ENCODE measurements at regions not wholly inside any gene's neighbourhood (a gene's known extent, or its start where the extent isn't known, plus 50 kb on each side); places are given as distances from the start of the nearest gene placed in this dataset.

- no peak for DNase-seq
- peaks cover 0 to 5% (median 0%) of the 10 kb centered on the region in 3 donors for H3K9me3 ChIP-seq (ENCODE audit: control insufficient read depth in 2 of 3, insufficient read depth in 1 of 3, low read length in 3 of 3)
- FAIRE-seq = no peak
- no peak overlapping the region for H3K4me3 ChIP-seq (ENCODE audit: low read length in 3 of 3)
- TF ChIP-seq CTCF (IDR thresholded peaks at IDR 0.05; ENCODE audit: borderline replicate concordance, extremely low read depth, insufficient read depth) = no peak
- no peaks in the 10 kb centered on the region for H3K4me1 ChIP-seq (ENCODE audit: control insufficient read depth in 2 of 3, insufficient read depth in 2 of 3, low read depth in 1 of 3, low read length in 3 of 3)
- H3K9ac ChIP-seq (ENCODE audit: low read length in 3 of 3) = no peak overlapping the region
- no peaks in the 10 kb centered on the region for H3K27me3 ChIP-seq (ENCODE audit: control insufficient read depth, insufficient read depth, low read length)
- H3K27ac ChIP-seq (ENCODE audit: low read depth in 2 of 2, low read length in 2 of 2) = no peak overlapping the region
- no peaks in the 10 kb centered on the region for H3K36me3 ChIP-seq (ENCODE audit: control insufficient read depth in 2 of 3, insufficient read depth in 3 of 3, low read length in 3 of 3)
- intact Hi-C loops (cut with DNase I) = no loop called here
Observed at GRCh38 chr21:15160136-15160535, 95.3 kb upstream of the NRIP1 start.

DNA sequence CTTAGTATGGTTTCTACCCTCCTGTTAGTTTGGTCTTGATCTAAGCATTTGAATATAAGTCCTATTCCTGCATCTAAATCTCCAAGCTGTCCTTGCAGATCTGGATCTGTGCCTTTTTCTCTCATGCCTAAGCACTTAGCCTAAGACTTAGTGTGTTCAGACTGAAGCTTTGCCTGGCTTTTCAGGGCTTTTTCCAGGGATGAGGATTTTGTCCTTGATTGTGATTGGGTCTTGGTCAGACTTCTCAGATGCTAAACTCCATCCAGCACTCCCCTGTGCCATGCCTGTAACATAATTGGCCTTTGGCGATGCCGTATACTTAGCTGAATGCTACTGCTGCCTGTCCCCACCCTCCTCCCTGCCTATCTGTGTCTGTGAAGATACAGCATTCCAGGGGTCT, 98.1 kb upstream of the NRIP1 start:
- H3K4me3 ChIP-seq (ENCODE audit: low read length in 3 of 3) = no peak overlapping the region
- H3K4me1 ChIP-seq (ENCODE audit: control insufficient read depth in 2 of 3, insufficient read depth in 2 of 3, low read depth in 1 of 3, low read length in 3 of 3) = no peaks in the 10 kb centered on the region
- intact Hi-C loops (cut with DNase I) = no loop called here
- H3K27ac ChIP-seq (ENCODE audit: low read depth in 2 of 2, low read length in 2 of 2) = no peak overlapping the region
- H3K27me3 ChIP-seq (ENCODE audit: control insufficient read depth, insufficient read depth, low read length) = no peaks in the 10 kb centered on the region
- FAIRE-seq (no peak), DNase-seq (no peak)
- no peak overlapping the region for H3K9ac ChIP-seq (ENCODE audit: low read length in 3 of 3)
- no peaks in the 10 kb centered on the region for H3K9me3 ChIP-seq (ENCODE audit: control insufficient read depth in 2 of 3, insufficient read depth in 1 of 3, low read length in 3 of 3)
- H3K36me3 ChIP-seq (ENCODE audit: control insufficient read depth in 2 of 3, insufficient read depth in 3 of 3, low read length in 3 of 3) = no peaks in the 10 kb centered on the region
- no peak for TF ChIP-seq CTCF (IDR thresholded peaks at IDR 0.05; ENCODE audit: borderline replicate concordance, extremely low read depth, insufficient read depth)

DNA sequence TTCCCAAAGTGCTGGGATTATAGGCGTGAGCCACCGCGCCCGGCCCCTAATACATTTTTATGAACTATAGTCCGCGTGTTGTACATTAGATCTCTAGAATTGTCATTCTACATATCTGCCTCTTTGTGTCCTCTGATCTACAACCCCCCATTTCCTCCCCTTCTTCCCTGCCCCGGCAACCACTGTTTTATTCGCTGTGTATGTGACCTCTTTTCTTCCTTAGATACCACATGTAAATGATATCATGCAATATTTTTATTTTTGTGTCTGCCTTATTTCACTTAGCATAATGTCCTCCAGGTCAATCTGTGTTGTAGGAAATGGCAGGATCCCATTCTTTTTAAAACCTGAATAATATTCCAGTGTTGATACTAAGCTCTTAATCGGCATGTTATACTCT, 99.5 kb upstream of the NRIP1 start:
- no peak overlapping the region for H3K27ac ChIP-seq (ENCODE audit: low read depth in 2 of 2, low read length in 2 of 2)
- DNase-seq (no peak), FAIRE-seq (no peak)
- H3K9me3 ChIP-seq (ENCODE audit: control insufficient read depth in 2 of 3, insufficient read depth in 1 of 3, low read length in 3 of 3) = no peaks in the 10 kb centered on the region
- no peaks in the 10 kb centered on the region for H3K36me3 ChIP-seq (ENCODE audit: control insufficient read depth in 2 of 3, insufficient read depth in 3 of 3, low read length in 3 of 3)
- no peak overlapping the region for H3K4me3 ChIP-seq (ENCODE audit: low read length in 3 of 3)
- no peak overlapping the region for H3K9ac ChIP-seq (ENCODE audit: low read length in 3 of 3)
- H3K27me3 ChIP-seq (ENCODE audit: control insufficient read depth, insufficient read depth, low read length) = no peaks in the 10 kb centered on the region
- TF ChIP-seq CTCF (IDR thresholded peaks at IDR 0.05; ENCODE audit: borderline replicate concordance, extremely low read depth, insufficient read depth) = no peak
- intact Hi-C loops (cut with DNase I) = no loop called here
- H3K4me1 ChIP-seq (ENCODE audit: control insufficient read depth in 2 of 3, insufficient read depth in 2 of 3, low read depth in 1 of 3, low read length in 3 of 3) = no peaks in the 10 kb centered on the region

GRCh38 chr21:15164678-15165303, 100.0 kb upstream of the NRIP1 start:
- Histone ChIP-seq H3K27me3 (ENCODE audit: control insufficient read depth, insufficient read depth, low read length) (no peaks in the 10 kb centered on the region), H3K27ac (ENCODE audit: low read depth in 2 of 2, low read length in 2 of 2) (no peak overlapping the region), H3K36me3 (ENCODE audit: control insufficient read depth in 2 of 3, insufficient read depth in 3 of 3, low read length in 3 of 3) (no peaks in the 10 kb centered on the region), H3K4me3 (ENCODE audit: low read length in 3 of 3) (no peak overlapping the region), H3K4me1 (ENCODE audit: control insufficient read depth in 2 of 3, insufficient read depth in 2 of 3, low read depth in 1 of 3, low read length in 3 of 3) (no peaks in the 10 kb centered on the region), H3K9me3 (ENCODE audit: control insufficient read depth in 2 of 3, insufficient read depth in 1 of 3, low read length in 3 of 3) (no peaks in the 10 kb centered on the region), H3K9ac (ENCODE audit: low read length in 3 of 3) (no peak overlapping the region)
- TF ChIP-seq CTCF (IDR thresholded peaks at IDR 0.05; ENCODE audit: borderline replicate concordance, extremely low read depth, insufficient read depth) = no peak
- intact Hi-C loops (cut with DNase I) = no loop called here
- FAIRE-seq = no peak
- no peak for DNase-seq

All from kidney (tissue), 13 donors.